ENCODE measurements at regions not wholly inside any gene's neighbourhood (a gene's known extent, or its start where the extent isn't known, plus 50 kb on each side); places are given as distances from the start of the nearest gene placed in this dataset.

DNA sequence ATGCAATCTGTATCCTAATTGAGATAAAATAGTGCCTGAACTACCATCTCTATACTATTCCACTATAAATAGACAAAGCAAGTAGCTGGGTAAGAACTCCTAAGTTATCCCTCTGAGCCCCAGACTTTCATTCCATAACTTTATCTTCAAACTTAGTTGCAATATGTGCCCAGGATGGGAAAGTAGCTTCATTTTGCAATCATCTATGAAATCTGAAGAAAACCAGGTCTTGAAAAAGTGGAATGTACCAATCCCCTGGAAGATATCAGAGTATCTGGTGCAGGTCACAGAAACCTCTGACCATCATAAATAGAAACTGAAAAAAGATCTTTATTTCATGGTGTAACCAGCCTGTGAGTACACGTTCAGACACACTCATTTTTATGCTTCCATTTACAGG lies 78.1 kb upstream of the TMEM178A start:
- TF ChIP-seq, protein P1, sequence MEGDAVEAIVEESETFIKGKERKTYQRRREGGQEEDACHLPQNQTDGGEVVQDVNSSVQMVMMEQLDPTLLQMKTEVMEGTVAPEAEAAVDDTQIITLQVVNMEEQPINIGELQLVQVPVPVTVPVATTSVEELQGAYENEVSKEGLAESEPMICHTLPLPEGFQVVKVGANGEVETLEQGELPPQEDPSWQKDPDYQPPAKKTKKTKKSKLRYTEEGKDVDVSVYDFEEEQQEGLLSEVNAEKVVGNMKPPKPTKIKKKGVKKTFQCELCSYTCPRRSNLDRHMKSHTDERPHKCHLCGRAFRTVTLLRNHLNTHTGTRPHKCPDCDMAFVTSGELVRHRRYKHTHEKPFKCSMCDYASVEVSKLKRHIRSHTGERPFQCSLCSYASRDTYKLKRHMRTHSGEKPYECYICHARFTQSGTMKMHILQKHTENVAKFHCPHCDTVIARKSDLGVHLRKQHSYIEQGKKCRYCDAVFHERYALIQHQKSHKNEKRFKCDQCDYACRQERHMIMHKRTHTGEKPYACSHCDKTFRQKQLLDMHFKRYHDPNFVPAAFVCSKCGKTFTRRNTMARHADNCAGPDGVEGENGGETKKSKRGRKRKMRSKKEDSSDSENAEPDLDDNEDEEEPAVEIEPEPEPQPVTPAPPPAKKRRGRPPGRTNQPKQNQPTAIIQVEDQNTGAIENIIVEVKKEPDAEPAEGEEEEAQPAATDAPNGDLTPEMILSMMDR (IDR thresholded peaks at IDR 0.05) = no peak
- no peak for TF ChIP-seq POLR2A (IDR thresholded peaks at IDR 0.05)
- TF ChIP-seq POLR2AphosphoS5 (IDR thresholded peaks at IDR 0.05) = no peak
